ENCODE measurements at regions not wholly inside any gene's neighbourhood (a gene's known extent, or its start where the extent isn't known, plus 50 kb on each side); places are given as distances from the start of the nearest gene placed in this dataset.

DNA sequence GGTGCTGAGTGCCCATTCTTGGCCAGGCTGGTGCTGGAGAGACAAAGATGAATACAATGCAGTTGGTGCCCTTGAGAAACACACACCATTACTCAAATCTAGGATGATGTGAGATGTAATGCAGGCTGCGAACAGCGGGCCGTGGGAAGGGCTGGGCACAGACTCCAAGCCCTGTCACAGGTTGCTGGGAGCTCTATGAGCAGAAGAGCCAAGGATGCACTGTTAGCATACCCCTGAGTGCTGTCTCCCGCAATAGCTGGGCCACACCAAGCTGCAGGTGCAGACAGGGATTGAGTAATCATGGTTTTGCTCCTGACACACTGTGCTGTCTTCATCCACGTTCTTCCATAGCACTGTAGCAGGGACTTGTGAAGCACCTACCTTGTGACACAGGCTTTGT lies 247.5 kb upstream of the CRY1 start:
- Histone ChIP-seq H2BK5ac (ENCODE audit: low read depth, low read length) (no peak overlapping the region), H3K36me3 (ENCODE audit: control insufficient read depth in 2 of 4, insufficient read depth in 4 of 4, low read length in 3 of 4) (no peaks in the 10 kb centered on the region), H3K56ac (replicated peaks; ENCODE audit: insufficient read length, low read depth, low read length) (no peak overlapping the region), H2BK15ac (ENCODE audit: low read length) (no peak overlapping the region), H2AFZ (ENCODE audit: low read length) (no peak overlapping the region), H4K91ac (replicated peaks; ENCODE audit: insufficient read length, low read length) (no peak overlapping the region), H3K4me1 (replicated peaks in 1 of 4; ENCODE audit: control insufficient read depth in 3 of 4, insufficient read depth in 4 of 4, low read length in 3 of 4) (no peaks in the 10 kb centered on the region), H4K20me1 (replicated peaks in 1 of 2; ENCODE audit: control insufficient read depth in 1 of 2, insufficient read depth in 2 of 2, low read length in 2 of 2) (no peaks in the 10 kb centered on the region), H4K5ac (ENCODE audit: insufficient read length, low read depth, low read length) (no peak overlapping the region), H3K9ac (replicated peaks in 1 of 4; ENCODE audit: extremely low read depth in 1 of 4, low read depth in 3 of 4, low read length in 3 of 4) (no peak overlapping the region), H3K23ac (ENCODE audit: insufficient read length) (no peak overlapping the region), H3K14ac (ENCODE audit: insufficient read length) (no peak overlapping the region), H3K79me2 (ENCODE audit: control insufficient read depth in 1 of 2, insufficient read depth in 2 of 2, low read length in 2 of 2) (no peaks in the 10 kb centered on the region), H2AK5ac (ENCODE audit: low read depth, low read length) (no peak overlapping the region), H2BK20ac (ENCODE audit: low read length) (no peak overlapping the region), H3K27ac (ENCODE audit: low read depth, low read length) (no peak overlapping the region), H3K27me3 (replicated peaks in 1 of 4; ENCODE audit: control insufficient read depth in 3 of 4, extremely low read depth in 1 of 4, insufficient read depth in 3 of 4, low read length in 3 of 4) (no peaks in the 10 kb centered on the region), H3K4me2 (ENCODE audit: insufficient read depth in 1 of 2, low read depth in 2 of 2, low read length in 2 of 2) (no peak overlapping the region), H3K18ac (ENCODE audit: extremely low read depth, low read length) (no peak overlapping the region), H4K8ac (ENCODE audit: extremely low read depth, insufficient read depth, low read length) (no peak overlapping the region), H2BK120ac (replicated peaks; ENCODE audit: low read depth, low read length) (no peak overlapping the region), H2BK12ac (ENCODE audit: low read depth, low read length) (no peak overlapping the region), H3K9me3 (ENCODE audit: insufficient read depth in 2 of 2, low read depth in 1 of 2, low read length in 1 of 2) (no peaks in the 10 kb centered on the region), H3K4me3 (ENCODE audit: extremely low read depth in 1 of 4, insufficient read depth in 2 of 4, low read depth in 3 of 4, low read length in 4 of 4) (no peak overlapping the region), H3K4ac (replicated peaks; ENCODE audit: insufficient read length, low read depth, low read length) (no peak overlapping the region), H3K23me2 (ENCODE audit: low read depth, low read length) (no peaks in the 10 kb centered on the region; the same call in 1 of the 2 replicates), H3K79me1 (ENCODE audit: low read depth, low read length) (no peaks in the 10 kb centered on the region; the same call in 1 of the 2 replicates)
- POLR2A ChIA-PET (ENCODE audit: partially characterized antibody) = no interaction called here
- FAIRE-seq (no peak), DNase-seq (ENCODE audit: low read depth in 1 of 2, low spot score in 2 of 2) (no peak)
- TF ChIP-seq, protein P1, sequence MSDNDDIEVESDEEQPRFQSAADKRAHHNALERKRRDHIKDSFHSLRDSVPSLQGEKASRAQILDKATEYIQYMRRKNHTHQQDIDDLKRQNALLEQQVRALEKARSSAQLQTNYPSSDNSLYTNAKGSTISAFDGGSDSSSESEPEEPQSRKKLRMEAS (IDR thresholded peaks at IDR 0.05) = no peak
- TF ChIP-seq CBX8 (IDR thresholded peaks at IDR 0.05; ENCODE audit: borderline replicate concordance, low read depth, low read length) = no peak
- CTCF ChIA-PET (ENCODE audit: partially characterized antibody) = interaction anchor here (1.3 to 2.5 kb wide), 3 partner anchors 9 to 64 kb away, joined by 3 to 10 read pairs (median 6); no protein-coding TSS in a partner anchor
- 75% methylated on average over 5 of the region's 5 CpGs; no CpG with 5 or more reads in 1 of the 2 experiments for WGBS, 2 experiments (ENCODE audit: extremely low coverage in 1 of 2, insufficient coverage in 1 of 2, insufficient read length in 1 of 2, insufficient replicate concordance in 2 of 2, low coverage in 1 of 2, low lambda C conversion rate in 2 of 2, missing lambda C conversion rate in 1 of 2)

Measured in H1 (cell line).